ENCODE measurements at regions not wholly inside any gene's neighbourhood (a gene's known extent, or its start where the extent isn't known, plus 50 kb on each side); places are given as distances from the start of the nearest gene placed in this dataset.

DNA sequence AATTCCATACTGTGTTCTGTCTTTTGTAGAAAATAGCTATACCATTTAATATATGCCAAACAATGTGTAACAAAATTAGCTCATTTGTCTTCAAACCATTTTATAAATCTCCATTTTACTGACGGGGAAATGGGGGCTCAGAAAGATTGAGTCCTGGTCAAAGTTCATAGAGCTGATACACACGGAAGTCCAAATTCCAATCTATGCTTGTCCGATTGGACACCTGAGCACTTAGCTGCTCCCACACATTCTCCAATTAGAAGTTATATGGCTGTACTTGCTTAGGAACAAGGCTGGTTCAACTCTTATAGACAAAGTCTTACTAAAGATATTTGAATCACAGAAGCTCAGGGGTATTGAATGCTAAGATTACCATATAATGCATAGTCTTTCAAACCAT, 185.2 kb downstream of the ANKRD50 start:
- H3K4me3 Mint-ChIP-seq: no peak overlapping the region
- no peaks in the 10 kb centered on the region for H3K4me1 Mint-ChIP-seq (ENCODE audit: low read depth)
- H3K27me3 Mint-ChIP-seq: no peaks in the 10 kb centered on the region
- H3K36me3 Mint-ChIP-seq: no peaks in the 10 kb centered on the region
- no peak overlapping the region for H3K27ac Mint-ChIP-seq
- H3K9me3 Mint-ChIP-seq (ENCODE audit: low read depth): no peaks in the 10 kb centered on the region

DNA sequence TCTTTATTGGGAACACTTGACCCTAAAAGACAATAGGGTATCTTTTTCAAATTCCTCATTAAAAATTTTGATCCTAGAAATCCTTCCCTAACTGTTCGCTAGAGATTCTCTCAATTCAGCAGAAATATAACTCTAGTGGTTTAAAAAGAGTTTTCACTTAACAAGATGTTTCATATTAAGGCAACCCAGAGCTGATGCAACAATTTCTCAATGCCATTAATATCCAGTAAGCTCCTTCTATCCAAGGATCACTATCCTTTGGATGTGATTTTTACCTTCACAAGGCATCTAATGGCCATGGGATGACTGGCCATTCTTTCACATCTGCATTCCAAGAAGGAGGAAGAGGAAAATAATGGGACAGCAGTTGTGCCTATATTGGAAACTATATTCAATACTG, 183.4 kb downstream of the ANKRD50 start:
- no peak overlapping the region for H3K4me3 Mint-ChIP-seq
- H3K27ac Mint-ChIP-seq: no peak overlapping the region
- no peaks in the 10 kb centered on the region for H3K4me1 Mint-ChIP-seq (ENCODE audit: low read depth)
- H3K36me3 Mint-ChIP-seq: no peaks in the 10 kb centered on the region
- no peaks in the 10 kb centered on the region for H3K9me3 Mint-ChIP-seq (ENCODE audit: low read depth)
- no peaks in the 10 kb centered on the region for H3K27me3 Mint-ChIP-seq

DNA sequence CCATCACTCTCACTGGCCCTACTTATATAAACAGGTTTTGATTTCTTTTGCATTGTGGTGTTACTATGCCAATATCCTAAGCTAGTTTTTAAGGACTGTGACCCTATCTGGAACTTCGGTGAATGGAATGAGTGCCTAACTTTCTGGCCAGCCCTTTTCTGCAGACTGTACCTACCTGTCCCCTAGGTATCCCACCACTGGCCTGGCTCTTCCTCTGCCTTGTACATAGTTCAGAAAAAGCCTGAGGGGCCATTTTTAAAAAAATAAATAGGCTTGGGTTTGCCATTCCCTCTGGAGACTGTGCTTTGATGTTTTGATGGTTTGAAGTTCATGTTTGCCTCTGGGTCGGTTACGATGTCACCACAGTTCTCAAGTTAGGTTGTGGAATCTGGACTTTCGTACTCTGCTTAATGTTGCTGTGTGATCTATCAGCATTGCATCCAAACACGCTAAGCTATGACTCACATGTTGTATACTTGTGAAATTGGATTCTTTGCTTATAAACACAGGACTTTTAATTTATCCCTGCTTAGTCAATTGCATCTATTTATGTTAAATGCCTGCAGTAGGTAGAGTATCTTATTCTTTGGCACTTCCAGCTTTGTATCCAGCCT, 182.0 kb downstream of the ANKRD50 start:
- H3K4me1 Mint-ChIP-seq (ENCODE audit: low read depth): no peaks in the 10 kb centered on the region
- H3K27ac Mint-ChIP-seq: no peak overlapping the region
- H3K4me3 Mint-ChIP-seq: no peak overlapping the region
- H3K9me3 Mint-ChIP-seq (ENCODE audit: low read depth): no peaks in the 10 kb centered on the region
- H3K27me3 Mint-ChIP-seq: no peaks in the 10 kb centered on the region
- no peaks in the 10 kb centered on the region for H3K36me3 Mint-ChIP-seq

DNA sequence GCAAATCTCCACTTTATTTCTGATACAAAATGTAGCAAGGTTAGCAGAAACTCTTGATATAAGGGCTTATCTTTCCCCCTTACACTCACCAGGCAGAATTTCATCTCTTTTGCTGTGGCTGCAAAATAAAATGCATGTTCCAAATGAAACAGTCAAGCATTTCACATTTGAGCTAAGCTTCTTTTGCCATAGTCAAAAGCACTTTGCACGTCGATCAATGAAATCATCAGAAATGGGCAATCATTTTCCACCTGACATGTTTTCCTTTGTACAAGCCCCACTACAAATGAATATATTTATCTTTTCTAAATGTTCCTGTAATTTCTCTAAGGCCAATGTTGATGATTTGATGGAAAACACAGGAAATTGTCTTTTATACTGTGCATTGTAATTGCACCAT, 178.4 kb downstream of the ANKRD50 start:
- Mint-ChIP-seq H3K27ac (no peak overlapping the region), H3K4me3 (no peak overlapping the region), H3K36me3 (no peaks in the 10 kb centered on the region), H3K27me3 (no peaks in the 10 kb centered on the region), H3K9me3 (ENCODE audit: low read depth) (no peaks in the 10 kb centered on the region), H3K4me1 (ENCODE audit: low read depth) (no peaks in the 10 kb centered on the region)

DNA sequence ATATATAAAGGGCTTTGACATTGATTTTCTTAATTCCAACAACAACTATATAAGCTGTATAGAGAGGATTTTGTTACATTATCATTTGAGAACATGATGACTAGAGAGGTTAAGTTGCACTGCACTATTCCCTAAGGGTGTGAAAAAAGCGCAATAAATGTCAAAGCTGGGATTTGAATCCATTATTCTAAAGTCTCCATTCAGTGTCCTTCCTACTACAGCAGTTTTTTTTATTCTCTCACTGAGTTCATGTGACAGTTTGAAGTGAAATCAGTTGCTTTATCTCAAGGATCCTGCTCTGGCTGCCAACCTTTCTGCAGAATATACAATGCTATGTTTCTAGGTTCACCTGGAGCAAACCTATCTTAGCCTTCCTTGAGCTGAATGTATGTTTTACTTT, 177.5 kb downstream of the ANKRD50 start:
- Mint-ChIP-seq H3K9me3 (ENCODE audit: low read depth) (no peaks in the 10 kb centered on the region), H3K27me3 (no peaks in the 10 kb centered on the region), H3K4me1 (ENCODE audit: low read depth) (no peaks in the 10 kb centered on the region), H3K4me3 (no peak overlapping the region), H3K36me3 (no peaks in the 10 kb centered on the region), H3K27ac (no peak overlapping the region)

DNA sequence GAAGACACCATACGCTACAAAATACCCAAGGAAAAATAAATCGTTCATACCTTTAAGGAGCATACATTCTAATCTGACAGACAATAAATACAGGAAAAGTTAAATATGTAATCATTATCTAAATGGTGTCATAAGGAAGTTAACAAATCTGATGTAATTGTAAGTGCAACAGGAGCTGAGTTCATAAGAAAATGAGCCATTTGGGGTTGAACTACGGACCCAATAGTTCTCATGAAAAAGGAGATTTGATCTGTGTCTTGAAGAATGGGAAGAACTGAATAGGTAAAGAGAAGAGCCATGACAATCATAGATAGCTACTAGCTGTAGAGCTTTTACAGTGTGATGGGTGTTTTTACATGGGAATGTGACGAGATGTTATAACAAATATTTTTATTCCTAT, 175.6 kb downstream of the ANKRD50 start:
- Mint-ChIP-seq H3K4me1 (ENCODE audit: low read depth) (no peaks in the 10 kb centered on the region), H3K27ac (no peak overlapping the region), H3K4me3 (no peak overlapping the region), H3K36me3 (no peaks in the 10 kb centered on the region), H3K9me3 (ENCODE audit: low read depth) (no peaks in the 10 kb centered on the region), H3K27me3 (no peaks in the 10 kb centered on the region)

DNA sequence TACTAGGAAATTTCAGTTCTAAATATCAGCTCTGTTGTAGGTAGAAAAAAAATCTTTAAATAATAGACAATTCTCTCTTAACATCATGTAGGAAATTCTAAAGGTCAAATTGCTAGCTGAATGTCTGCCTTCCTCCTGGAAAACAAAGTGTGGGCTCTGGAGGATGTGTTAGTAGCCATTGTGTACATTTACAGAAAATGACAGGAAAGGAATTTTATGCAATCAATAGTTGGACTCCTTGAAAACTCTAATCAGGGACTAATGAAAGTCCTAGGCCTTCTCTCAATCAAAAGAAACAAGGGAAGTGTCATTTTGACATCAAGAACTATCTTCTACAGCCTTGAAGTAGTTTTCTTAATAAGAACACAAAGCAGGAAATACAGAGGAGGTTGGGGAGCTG, 174.6 kb downstream of the ANKRD50 start:
- no peaks in the 10 kb centered on the region for H3K27me3 Mint-ChIP-seq
- H3K27ac Mint-ChIP-seq: no peak overlapping the region
- no peaks in the 10 kb centered on the region for H3K36me3 Mint-ChIP-seq
- H3K4me3 Mint-ChIP-seq: no peak overlapping the region
- no peaks in the 10 kb centered on the region for H3K4me1 Mint-ChIP-seq (ENCODE audit: low read depth)
- no peaks in the 10 kb centered on the region for H3K9me3 Mint-ChIP-seq (ENCODE audit: low read depth)

DNA sequence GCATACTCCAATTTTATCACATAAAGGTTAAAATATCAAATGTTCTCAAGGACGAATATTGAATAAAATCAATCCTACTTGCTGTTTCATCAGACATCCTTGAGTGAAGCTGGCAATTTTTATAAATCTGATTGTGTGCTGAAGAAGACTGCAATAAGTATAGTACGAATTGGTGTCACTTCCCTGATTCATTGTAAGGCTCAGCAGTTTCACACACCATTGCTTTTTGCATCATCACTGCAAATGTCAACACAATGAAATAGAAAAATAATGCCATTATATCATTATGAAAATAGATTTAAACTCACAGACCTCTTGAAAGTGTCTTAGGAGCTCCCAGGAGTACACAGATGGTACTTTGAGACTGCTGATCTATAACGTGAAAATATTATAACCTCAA, 172.5 kb downstream of the ANKRD50 start:
- no peaks in the 10 kb centered on the region for H3K9me3 Mint-ChIP-seq (ENCODE audit: low read depth)
- H3K27ac Mint-ChIP-seq: no peak overlapping the region
- no peaks in the 10 kb centered on the region for H3K27me3 Mint-ChIP-seq
- no peak overlapping the region for H3K4me3 Mint-ChIP-seq
- no peaks in the 10 kb centered on the region for H3K36me3 Mint-ChIP-seq
- H3K4me1 Mint-ChIP-seq (ENCODE audit: low read depth): no peaks in the 10 kb centered on the region

DNA sequence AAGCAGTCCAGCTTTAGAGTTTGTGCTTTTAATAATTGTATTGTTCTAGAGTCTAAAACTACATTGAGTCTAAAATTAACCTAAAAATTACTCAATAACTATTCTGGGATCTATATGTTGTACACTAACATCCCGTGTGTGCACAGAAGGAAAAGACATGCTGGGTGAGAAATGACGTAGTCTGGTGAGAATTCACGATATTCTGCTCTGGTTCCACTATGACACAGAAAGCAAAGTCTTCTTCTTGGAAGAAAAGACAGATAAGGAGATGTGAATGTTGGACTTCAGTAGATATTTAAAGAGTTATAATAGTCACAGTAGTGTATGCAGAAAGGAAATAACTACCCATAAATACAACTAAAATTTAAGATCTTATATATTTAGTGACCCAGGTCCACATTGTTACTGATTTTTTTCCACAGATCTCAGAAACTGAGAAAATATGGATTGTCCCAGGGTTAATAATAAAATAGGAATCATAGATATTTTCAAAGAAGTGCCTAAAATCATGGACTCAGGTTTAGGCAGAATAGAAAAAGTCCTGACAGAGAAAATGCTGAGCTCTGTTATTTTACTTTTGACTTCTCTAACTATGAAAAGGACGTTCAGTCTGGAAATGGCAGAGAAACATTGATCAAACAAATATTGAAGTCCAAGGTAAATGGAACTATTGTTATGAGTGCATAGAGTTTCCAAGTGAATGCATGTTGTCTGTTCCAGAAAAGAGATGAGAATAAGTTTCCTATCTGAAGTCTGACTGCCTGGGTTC, 170.7 kb downstream of the ANKRD50 start:
- Mint-ChIP-seq H3K9me3 (ENCODE audit: low read depth) (no peaks in the 10 kb centered on the region), H3K4me1 (ENCODE audit: low read depth) (no peaks in the 10 kb centered on the region), H3K36me3 (no peaks in the 10 kb centered on the region), H3K27ac (no peak overlapping the region), H3K4me3 (no peak overlapping the region), H3K27me3 (no peaks in the 10 kb centered on the region)

DNA sequence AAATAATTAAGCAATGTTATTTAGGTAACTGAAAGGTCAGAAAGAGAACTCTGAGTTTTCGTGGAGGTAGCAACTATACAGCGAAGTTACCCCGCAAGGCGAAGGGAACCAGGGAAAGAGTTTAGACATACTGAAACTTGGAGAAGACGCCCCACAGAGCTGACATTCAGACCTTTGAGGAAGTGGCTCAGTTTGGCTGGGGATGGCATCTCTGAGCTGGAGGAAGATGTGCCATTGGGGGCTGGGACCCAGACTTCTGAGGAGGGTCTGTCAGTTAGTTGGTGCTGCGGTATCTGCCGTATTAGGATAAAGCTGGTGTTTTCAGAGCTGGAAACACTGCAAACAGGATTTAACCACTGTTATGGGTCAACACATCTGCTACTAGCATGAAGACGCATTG, 156.6 kb downstream of the ANKRD50 start:
- Mint-ChIP-seq H3K27me3 (peaks cover 1% of the 10 kb centered on the region), H3K4me3 (no peak overlapping the region), H3K4me1 (ENCODE audit: low read depth) (no peaks in the 10 kb centered on the region), H3K9me3 (ENCODE audit: low read depth) (no peaks in the 10 kb centered on the region), H3K36me3 (no peaks in the 10 kb centered on the region), H3K27ac (no peak overlapping the region)

DNA sequence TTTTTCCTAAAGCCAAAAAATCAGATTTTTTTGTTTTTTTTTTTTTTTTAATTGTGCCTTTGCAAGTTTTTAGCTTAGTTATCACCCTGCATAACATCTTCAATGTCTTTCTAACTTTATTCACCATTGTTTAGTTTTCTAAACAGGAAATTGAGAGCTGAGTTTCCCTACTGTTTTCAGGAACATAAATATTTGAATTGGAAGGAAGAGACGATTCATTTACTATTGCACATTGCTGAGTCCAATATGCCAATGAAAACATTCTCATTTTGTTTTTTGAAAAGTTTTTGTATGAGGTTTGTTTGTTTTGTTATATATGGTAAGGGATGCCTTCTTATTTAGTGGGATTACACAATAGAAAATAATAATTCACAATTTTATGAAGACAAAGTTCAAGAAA, 148.4 kb downstream of the ANKRD50 start:
- no peak overlapping the region for H3K4me3 Mint-ChIP-seq
- H3K36me3 Mint-ChIP-seq: no peaks in the 10 kb centered on the region
- H3K9me3 Mint-ChIP-seq (ENCODE audit: low read depth): peaks cover 9% of the 10 kb centered on the region
- no peaks in the 10 kb centered on the region for H3K27me3 Mint-ChIP-seq
- no peaks in the 10 kb centered on the region for H3K4me1 Mint-ChIP-seq (ENCODE audit: low read depth)
- H3K27ac Mint-ChIP-seq: no peak overlapping the region

DNA sequence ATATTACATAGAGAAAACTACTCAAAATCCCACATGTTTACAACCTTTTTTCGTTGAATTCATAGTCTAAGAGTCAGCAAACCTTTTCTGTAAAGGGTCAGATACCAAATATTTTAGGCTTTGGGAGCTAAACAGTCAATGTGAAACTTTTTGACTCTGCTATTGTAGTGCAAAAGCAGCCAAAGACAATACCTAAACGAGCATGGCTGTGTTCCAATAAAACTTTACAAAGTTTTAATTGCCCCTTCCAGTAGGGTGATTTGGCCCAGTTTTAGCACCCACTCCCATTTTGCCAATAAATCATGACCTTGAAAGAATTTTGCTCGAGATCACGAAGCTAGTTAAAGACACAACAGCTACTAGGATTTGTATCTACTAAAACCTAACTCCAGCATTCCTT, 147.2 kb downstream of the ANKRD50 start:
- Mint-ChIP-seq H3K4me1 (ENCODE audit: low read depth) (no peaks in the 10 kb centered on the region), H3K4me3 (no peak overlapping the region), H3K9me3 (ENCODE audit: low read depth) (peaks cover 9% of the 10 kb centered on the region), H3K27me3 (no peaks in the 10 kb centered on the region), H3K27ac (no peak overlapping the region), H3K36me3 (no peaks in the 10 kb centered on the region)

DNA sequence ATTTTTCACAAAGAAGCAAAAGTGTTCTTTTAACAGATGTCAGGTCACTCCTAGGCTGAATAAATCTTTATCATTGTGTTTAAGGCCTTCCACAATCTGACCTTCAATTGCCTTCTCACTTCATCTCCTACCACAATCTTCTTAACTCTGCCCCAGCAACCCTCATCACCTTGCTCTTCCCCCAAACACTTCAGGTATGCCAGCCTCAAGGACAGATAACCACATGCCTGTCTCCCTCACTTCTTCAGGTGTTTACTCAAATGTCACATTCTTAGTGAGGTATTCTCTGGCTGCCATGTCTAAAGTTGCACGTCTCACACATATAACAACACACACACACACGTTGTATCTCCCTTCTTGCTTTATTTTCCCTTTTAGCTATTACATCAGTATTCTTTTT, 146.5 kb downstream of the ANKRD50 start:
- Mint-ChIP-seq H3K27ac (no peak overlapping the region), H3K27me3 (no peaks in the 10 kb centered on the region), H3K36me3 (no peaks in the 10 kb centered on the region), H3K4me1 (ENCODE audit: low read depth) (no peaks in the 10 kb centered on the region), H3K9me3 (ENCODE audit: low read depth) (peaks cover 9% of the 10 kb centered on the region), H3K4me3 (no peak overlapping the region)

DNA sequence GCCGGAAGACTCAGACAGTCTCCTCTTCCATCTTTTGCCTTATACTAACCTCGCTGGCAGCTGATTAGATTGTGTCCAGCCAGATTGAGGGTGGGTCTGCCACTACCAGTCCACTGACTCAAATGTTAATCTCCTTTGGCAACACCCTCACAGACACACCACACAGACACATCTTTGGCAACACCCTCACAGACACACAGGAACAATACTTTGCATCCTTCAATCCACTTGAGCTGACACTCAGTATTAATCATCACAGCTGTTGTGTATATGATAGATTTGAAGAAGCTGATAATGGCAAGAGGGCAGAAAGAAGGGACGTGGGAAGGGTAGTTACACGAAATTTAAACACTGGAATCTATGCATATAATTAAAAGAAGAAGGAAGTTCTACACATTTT, 139.5 kb downstream of the ANKRD50 start:
- Mint-ChIP-seq H3K27ac (no peak overlapping the region), H3K36me3 (no peaks in the 10 kb centered on the region)

DNA sequence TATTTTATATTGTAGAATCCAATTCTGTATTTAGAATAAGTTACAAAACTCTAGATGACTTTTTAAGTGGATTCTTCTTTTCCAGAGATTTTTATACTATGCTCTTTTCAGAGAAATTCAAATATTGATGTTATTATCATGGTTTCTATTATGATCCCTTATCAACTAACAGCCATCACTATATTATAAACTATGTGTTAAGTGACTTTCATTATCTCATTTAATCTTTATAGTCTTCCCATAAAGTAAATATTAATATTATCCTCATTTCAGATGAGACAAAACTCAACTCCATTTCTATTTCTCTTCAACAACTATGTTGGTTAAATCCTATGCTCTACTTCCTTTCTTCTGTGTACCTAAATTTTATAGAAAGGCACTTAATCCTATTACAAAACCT, 132.6 kb downstream of the ANKRD50 start:
- Mint-ChIP-seq H3K27ac (no peak overlapping the region), H3K9me3 (ENCODE audit: low read depth) (peaks cover 5% of the 10 kb centered on the region), H3K27me3 (no peaks in the 10 kb centered on the region), H3K4me3 (no peak overlapping the region), H3K36me3 (no peaks in the 10 kb centered on the region), H3K4me1 (ENCODE audit: low read depth) (no peaks in the 10 kb centered on the region)

More for the DNA sequence above, 139.5 kb downstream of the ANKRD50 start:
- Mint-ChIP-seq H3K9me3 (ENCODE audit: low read depth) (peaks cover 3% of the 10 kb centered on the region), H3K27me3 (no peaks in the 10 kb centered on the region), H3K4me3 (no peak overlapping the region), H3K4me1 (ENCODE audit: low read depth) (no peaks in the 10 kb centered on the region)

DNA sequence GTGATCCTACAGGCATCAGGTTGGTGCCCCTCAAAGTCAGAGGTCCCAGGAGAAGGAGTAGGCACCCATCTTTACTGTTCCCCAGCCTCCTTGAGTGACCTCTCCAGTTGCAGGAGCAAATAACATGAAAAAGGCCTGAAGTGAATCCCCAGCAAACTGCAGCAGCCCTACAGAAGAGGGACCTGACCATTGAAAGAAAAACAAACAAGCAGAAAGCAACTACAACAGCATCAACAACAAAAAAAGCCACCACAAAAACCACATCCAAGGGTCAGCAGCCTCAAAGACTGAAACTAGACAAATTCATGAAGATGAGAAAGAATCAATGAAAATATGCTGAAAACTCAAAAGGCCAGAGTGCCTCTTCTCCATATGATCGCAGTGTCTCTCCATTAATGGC, 128.7 kb downstream of the ANKRD50 start:
- H3K27me3 Mint-ChIP-seq: no peaks in the 10 kb centered on the region
- H3K27ac Mint-ChIP-seq: no peak overlapping the region

More for the DNA sequence above, 128.7 kb downstream of the ANKRD50 start:
- Mint-ChIP-seq H3K4me3 (no peak overlapping the region), H3K36me3 (no peaks in the 10 kb centered on the region), H3K4me1 (ENCODE audit: low read depth) (no peaks in the 10 kb centered on the region), H3K9me3 (ENCODE audit: low read depth) (peaks cover 6% of the 10 kb centered on the region)

Data from activated naive CD8-positive, alpha-beta T cell (primary cell).